ENCODE measurements at regions not wholly inside any gene's neighbourhood (a gene's known extent, or its start where the extent isn't known, plus 50 kb on each side); places are given as distances from the start of the nearest gene placed in this dataset.
A peak's percentile ranks its signal among the peaks of the same experiment; 100 is the strongest.

DNA sequence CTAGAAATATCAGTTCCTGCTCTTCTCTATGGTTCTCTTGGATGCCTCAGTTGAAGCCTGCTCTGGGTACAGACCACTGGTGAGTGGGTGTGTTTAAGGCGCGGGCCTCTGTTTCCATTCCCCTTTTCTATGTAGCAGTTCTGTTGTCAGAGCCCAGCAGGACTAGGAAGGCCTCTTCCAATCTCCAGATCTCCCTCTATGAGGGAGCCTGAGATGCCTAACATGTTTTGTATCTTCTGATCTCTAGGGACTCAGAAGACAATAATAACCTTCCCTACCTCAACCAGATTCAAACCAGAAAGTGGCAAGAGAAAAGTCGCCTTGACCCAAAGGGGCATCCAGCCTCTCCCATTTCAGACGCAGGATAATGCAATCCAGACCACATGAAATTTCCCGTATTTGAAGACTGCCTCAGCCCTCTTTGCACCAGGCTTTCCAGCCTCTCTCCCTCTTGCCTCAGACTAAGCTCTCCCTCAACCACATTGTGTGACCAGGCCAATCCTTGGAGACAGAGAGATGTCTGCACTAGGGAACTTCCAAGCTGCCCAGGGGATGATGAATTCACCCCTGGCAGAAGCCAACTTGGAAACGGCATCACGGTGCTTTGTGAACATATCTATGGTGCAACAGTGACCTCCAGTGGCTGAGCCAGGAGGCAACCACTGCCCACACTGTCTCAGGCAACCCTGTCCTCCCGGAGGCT lies 150.1 kb upstream of the UBASH3B start:
- peaks cover 1% of the 10 kb centered on the region for H3K27me3 Mint-ChIP-seq (ENCODE audit: insufficient read depth, low read depth)
- H4K20me1 ChIP-seq (ENCODE audit: low read depth), result no peaks in the 10 kb centered on the region
- H3K27me3 ChIP-seq, result no peaks in the 10 kb centered on the region
- no peak overlapping the region for H3K27ac ChIP-seq
- no peak for TF ChIP-seq EZH2phosphoT487 (IDR thresholded peaks at IDR 0.05)
- no peak for TF ChIP-seq EZH2 (IDR thresholded peaks at IDR 0.05)
- TF ChIP-seq, protein P1, sequence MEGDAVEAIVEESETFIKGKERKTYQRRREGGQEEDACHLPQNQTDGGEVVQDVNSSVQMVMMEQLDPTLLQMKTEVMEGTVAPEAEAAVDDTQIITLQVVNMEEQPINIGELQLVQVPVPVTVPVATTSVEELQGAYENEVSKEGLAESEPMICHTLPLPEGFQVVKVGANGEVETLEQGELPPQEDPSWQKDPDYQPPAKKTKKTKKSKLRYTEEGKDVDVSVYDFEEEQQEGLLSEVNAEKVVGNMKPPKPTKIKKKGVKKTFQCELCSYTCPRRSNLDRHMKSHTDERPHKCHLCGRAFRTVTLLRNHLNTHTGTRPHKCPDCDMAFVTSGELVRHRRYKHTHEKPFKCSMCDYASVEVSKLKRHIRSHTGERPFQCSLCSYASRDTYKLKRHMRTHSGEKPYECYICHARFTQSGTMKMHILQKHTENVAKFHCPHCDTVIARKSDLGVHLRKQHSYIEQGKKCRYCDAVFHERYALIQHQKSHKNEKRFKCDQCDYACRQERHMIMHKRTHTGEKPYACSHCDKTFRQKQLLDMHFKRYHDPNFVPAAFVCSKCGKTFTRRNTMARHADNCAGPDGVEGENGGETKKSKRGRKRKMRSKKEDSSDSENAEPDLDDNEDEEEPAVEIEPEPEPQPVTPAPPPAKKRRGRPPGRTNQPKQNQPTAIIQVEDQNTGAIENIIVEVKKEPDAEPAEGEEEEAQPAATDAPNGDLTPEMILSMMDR (IDR thresholded peaks at IDR 0.05), result peak; percentile 86
- H3K9me3 ChIP-seq (ENCODE audit: low read depth), result no peaks in the 10 kb centered on the region
- H3K4me3 Mint-ChIP-seq, result no peak overlapping the region
- H3K4me3 ChIP-seq, result no peak overlapping the region
- H3K4me1 ChIP-seq, result peaks cover 7% of the 10 kb centered on the region
- H3K79me2 ChIP-seq (ENCODE audit: low read depth), result no peaks in the 10 kb centered on the region
- H3K4me1 Mint-ChIP-seq, result peaks cover 9% of the 10 kb centered on the region
- peak; percentile 89 for DNase-seq (ENCODE audit: low spot score)
- no peaks in the 10 kb centered on the region for H3K36me3 ChIP-seq
- no peak overlapping the region for H3K4me2 ChIP-seq
- H3K9me3 Mint-ChIP-seq, result no peaks in the 10 kb centered on the region
- no peak overlapping the region for H3K9ac ChIP-seq
- peak overlapping the region; percentile 93 for H3K27ac Mint-ChIP-seq
- no peaks in the 10 kb centered on the region for H3K36me3 Mint-ChIP-seq
- no peaks in the 10 kb centered on the region for H3F3A ChIP-seq (ENCODE audit: low read depth)
- H2AFZ ChIP-seq (replicated peaks), result peak overlapping the region; percentile 93

DNA sequence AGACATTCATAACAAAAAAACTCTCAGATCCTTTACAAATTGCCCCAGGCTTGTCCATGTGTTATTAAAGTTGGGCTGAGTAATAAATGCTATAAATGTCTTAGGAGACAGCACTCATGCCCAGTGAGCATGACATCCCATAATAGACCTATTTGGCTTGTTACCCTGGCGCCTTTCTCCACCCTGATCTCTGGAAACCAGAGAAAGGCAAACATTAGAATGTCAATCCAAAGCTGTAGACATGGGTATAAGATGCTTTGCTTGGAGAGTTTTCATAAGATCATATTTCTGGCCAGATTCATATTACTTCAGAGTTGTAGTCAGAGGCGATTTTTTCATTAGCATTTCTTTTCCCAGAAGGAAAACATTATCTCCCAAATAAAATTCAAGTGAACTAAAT lies 161.3 kb upstream of the UBASH3B start:
- Mint-ChIP-seq H3K27me3 (ENCODE audit: insufficient read depth, low read depth) (peaks cover 2% of the 10 kb centered on the region), H3K36me3 (no peaks in the 10 kb centered on the region), H3K4me3 (no peak overlapping the region), H3K27ac (no peak overlapping the region), H3K9me3 (peaks cover 4% of the 10 kb centered on the region), H3K4me1 (peaks cover 4% of the 10 kb centered on the region)
- H2AFZ ChIP-seq (replicated peaks), result no peak overlapping the region
- DNase-seq (ENCODE audit: low spot score), result no peak
- no peaks in the 10 kb centered on the region for H3K4me1 ChIP-seq
- no peaks in the 10 kb centered on the region for H4K20me1 ChIP-seq (ENCODE audit: low read depth)
- H3K4me2 ChIP-seq, result no peak overlapping the region
- H3F3A ChIP-seq (ENCODE audit: low read depth), result no peaks in the 10 kb centered on the region
- no peaks in the 10 kb centered on the region for H3K79me2 ChIP-seq (ENCODE audit: low read depth)
- no peaks in the 10 kb centered on the region for H3K9me3 ChIP-seq (ENCODE audit: low read depth)
- H3K27me3 ChIP-seq, result no peaks in the 10 kb centered on the region
- no peaks in the 10 kb centered on the region for H3K36me3 ChIP-seq
- H3K9ac ChIP-seq, result no peak overlapping the region
- no peak for TF ChIP-seq EZH2 (IDR thresholded peaks at IDR 0.05)
- no peak for TF ChIP-seq EZH2phosphoT487 (IDR thresholded peaks at IDR 0.05)
- TF ChIP-seq, protein P1 (IDR thresholded peaks at IDR 0.05), result no peak
- no peak overlapping the region for H3K4me3 ChIP-seq
- H3K27ac ChIP-seq, result no peak overlapping the region

DNA sequence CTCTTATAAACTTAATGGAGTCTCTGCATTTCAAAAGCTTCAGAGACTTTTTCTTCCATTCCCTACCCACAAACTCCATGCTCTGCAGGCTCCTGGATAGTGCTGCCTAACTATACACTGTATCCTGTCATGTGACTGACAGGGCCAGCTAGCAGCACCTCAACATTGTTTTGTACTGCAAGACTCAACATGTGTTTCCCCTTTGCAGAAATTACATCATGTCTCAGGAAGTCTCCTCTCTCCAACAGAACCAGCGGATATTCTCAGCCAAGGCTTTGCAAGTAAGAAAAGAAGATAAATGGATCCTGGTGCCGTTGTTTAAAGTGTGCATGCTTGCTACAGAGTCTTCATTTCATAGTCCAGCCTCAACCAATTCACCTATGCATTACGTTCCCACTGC lies 164.0 kb upstream of the UBASH3B start:
- no peak for DNase-seq (ENCODE audit: low spot score)
- H3K9ac ChIP-seq, result no peak overlapping the region
- TF ChIP-seq EZH2phosphoT487 (IDR thresholded peaks at IDR 0.05) (no peak), EZH2 (IDR thresholded peaks at IDR 0.05) (no peak)
- TF ChIP-seq, protein P1 (IDR thresholded peaks at IDR 0.05), result no peak
- no peak overlapping the region for H3K27ac Mint-ChIP-seq
- no peaks in the 10 kb centered on the region for H3K4me1 ChIP-seq
- peaks cover 8% of the 10 kb centered on the region for H3K4me1 Mint-ChIP-seq
- peaks cover 7% of the 10 kb centered on the region for H3K9me3 Mint-ChIP-seq
- no peaks in the 10 kb centered on the region for H3K36me3 ChIP-seq
- H4K20me1 ChIP-seq (ENCODE audit: low read depth), result no peaks in the 10 kb centered on the region
- H2AFZ ChIP-seq (replicated peaks), result peak overlapping the region; percentile 27
- peaks cover 2% of the 10 kb centered on the region for H3K36me3 Mint-ChIP-seq
- no peaks in the 10 kb centered on the region for H3K9me3 ChIP-seq (ENCODE audit: low read depth)
- no peaks in the 10 kb centered on the region for H3K79me2 ChIP-seq (ENCODE audit: low read depth)
- no peak overlapping the region for H3K4me3 ChIP-seq
- no peaks in the 10 kb centered on the region for H3F3A ChIP-seq (ENCODE audit: low read depth)
- H3K27me3 Mint-ChIP-seq (ENCODE audit: insufficient read depth, low read depth), result peaks cover 3% of the 10 kb centered on the region
- H3K4me2 ChIP-seq, result no peak overlapping the region
- no peak overlapping the region for H3K4me3 Mint-ChIP-seq
- no peaks in the 10 kb centered on the region for H3K27me3 ChIP-seq
- H3K27ac ChIP-seq, result no peak overlapping the region
